H9 (cell line): ENCODE measurements at regions not wholly inside any gene's neighbourhood (a gene's known extent, or its start where the extent isn't known, plus 50 kb on each side); places are given as distances from the start of the nearest gene placed in this dataset.

ENCODE experiments used
- DNase-seq: peaks from one replicate; pipeline ENCODE4 v3.0.0-alpha.2; 2017
- H2AFZ ChIP-seq: one replicate; pipeline ENCODE4 v1.6.1; 2013; ENCODE audit warnings: mild to moderate bottlenecking, low read length, control low read depth, moderate library complexity
- H2AK5ac ChIP-seq: 2 replicates; pipeline ENCODE4 v1.6.1; 2013; ENCODE audit warnings: low read length, control low read depth, mixed read lengths; ENCODE audit not compliant: insufficient read length
- H2BK120ac ChIP-seq: one replicate; pipeline ENCODE4 v1.6.1; 2013; ENCODE audit warnings: low read depth, mild to moderate bottlenecking, low read length, control low read depth, inconsistent platforms; ENCODE audit not compliant: poor library complexity, severe bottlenecking
- H2BK12ac ChIP-seq: 2 replicates; pipeline ENCODE4 v1.6.1; 2013; ENCODE audit warnings: low read length, control low read depth, mixed read lengths, low read depth; ENCODE audit not compliant: insufficient read length
- H2BK15ac ChIP-seq: 2 replicates; pipeline ENCODE4 v1.6.1; 2013; ENCODE audit warnings: low read depth, low read length, control low read depth
- H2BK20ac ChIP-seq: one replicate; pipeline ENCODE4 v1.6.1; 2013; ENCODE audit warnings: low read depth, mild to moderate bottlenecking, low read length, control low read depth, inconsistent platforms; ENCODE audit not compliant: poor library complexity, severe bottlenecking
- H2BK5ac ChIP-seq: 2 replicates; pipeline ENCODE4 v1.6.1; 2013; ENCODE audit warnings: low read length, control low read depth, mixed read lengths; ENCODE audit not compliant: insufficient read length
- H3K14ac ChIP-seq: 2 replicates; pipeline ENCODE4 v1.6.1; 2013; ENCODE audit warnings: low read length, control low read depth; ENCODE audit not compliant: insufficient read depth
- H3K18ac ChIP-seq: 2 replicates; pipeline ENCODE4 v1.6.1; 2013; ENCODE audit warnings: low read depth, mild to moderate bottlenecking, mixed read lengths, low read length, control low read depth; ENCODE audit not compliant: insufficient read length
- H3K23ac ChIP-seq: 2 replicates; pipeline ENCODE4 v1.6.1; 2013; ENCODE audit warnings: low read length, control low read depth, mixed read lengths, low read depth; ENCODE audit not compliant: insufficient read length
- H3K23me2 ChIP-seq: 2 replicates; pipeline ENCODE4 v1.6.1; 2013; ENCODE audit warnings: low read depth, mild to moderate bottlenecking, mixed read lengths, low read length, control low read depth; ENCODE audit not compliant: insufficient read length, poor library complexity, severe bottlenecking
- H3K27ac ChIP-seq: 2 replicates; pipeline ENCODE4 v1.5.1; 2013; ENCODE audit warnings: low read length, control low read depth, mixed read lengths, low read depth; ENCODE audit not compliant: insufficient read length
- H3K27me3 ChIP-seq: 2 replicates; pipeline ENCODE4 v1.6.1; 2013; ENCODE audit warnings: low read length, control low read depth, inconsistent platforms; ENCODE audit not compliant: insufficient read depth
- H3K4ac ChIP-seq: 2 replicates; pipeline ENCODE4 v1.6.1; 2013; ENCODE audit warnings: low read depth, mild to moderate bottlenecking, control low read depth, inconsistent platforms, low read length, moderate library complexity
- H3K4me1 ChIP-seq: 2 replicates; pipeline ENCODE4 v1.6.1; 2013; ENCODE audit warnings: low read length, control low read depth, inconsistent platforms; ENCODE audit not compliant: insufficient read depth
- H3K4me2 ChIP-seq: 2 replicates; pipeline ENCODE4 v1.6.1; 2013; ENCODE audit warnings: low read length, control low read depth, mixed read lengths; ENCODE audit not compliant: insufficient read length, insufficient read depth
- H3K56ac ChIP-seq: 2 replicates; pipeline ENCODE4 v1.6.1; 2013; ENCODE audit warnings: low read depth, mild to moderate bottlenecking, mixed read lengths, low read length, control low read depth; ENCODE audit not compliant: insufficient read length
- H3K79me1 ChIP-seq: 2 replicates; pipeline ENCODE4 v1.6.1; 2013; ENCODE audit warnings: low read depth, mild to moderate bottlenecking, moderate library complexity, low read length, control low read depth, inconsistent platforms; ENCODE audit not compliant: insufficient read depth, poor library complexity, severe bottlenecking
- H3K79me2 ChIP-seq: 2 replicates; pipeline ENCODE4 v1.6.1; 2013; ENCODE audit warnings: low read length, control low read depth, inconsistent platforms; ENCODE audit not compliant: insufficient read depth
- H3K9ac ChIP-seq: 2 replicates; pipeline ENCODE4 v1.6.1; 2013; ENCODE audit warnings: low read length, control low read depth, mixed read lengths; ENCODE audit not compliant: insufficient read length; ENCODE audit errors: extremely low read depth
- H3K9me3 ChIP-seq: one replicate; pipeline ENCODE4 v1.6.1; 2013; ENCODE audit warnings: low read depth, low read length, inconsistent platforms; ENCODE audit not compliant: control insufficient read depth
- H3T11ph ChIP-seq: one replicate; pipeline ENCODE4 v1.6.1; 2013; ENCODE audit warnings: mild to moderate bottlenecking, low read length, control low read depth, inconsistent platforms
- H4K20me1 ChIP-seq: one replicate; pipeline ENCODE4 v1.6.1; 2013; ENCODE audit not compliant: control insufficient read depth, insufficient read length, insufficient read depth
- H4K5ac ChIP-seq: 2 replicates; pipeline ENCODE4 v1.6.1; 2013; ENCODE audit warnings: low read depth, mild to moderate bottlenecking, mixed read lengths, low read length, control low read depth; ENCODE audit not compliant: insufficient read length
- H4K8ac ChIP-seq: replicated peaks from 2 replicates; pipeline ENCODE4 v1.6.1; 2013; ENCODE audit warnings: low read length, control low read depth, mixed read lengths, low read depth; ENCODE audit not compliant: insufficient read length
- H4K91ac ChIP-seq: 2 replicates; pipeline ENCODE4 v1.6.1; 2013; ENCODE audit warnings: low read depth, mild to moderate bottlenecking, moderate library complexity, mixed read lengths, low read length, control low read depth; ENCODE audit not compliant: insufficient read length
- H3K27ac Mint-ChIP-seq, 3 experiments: 2 replicates in 2 of 3; 3 replicates in 1 of 3; pipeline ENCODE4 v1.8.0; 2020 to 2021; ENCODE audit warnings: mixed read lengths in 3 of 3, mild to moderate bottlenecking in 1 of 3, moderate library complexity in 1 of 3
- H3K27me3 Mint-ChIP-seq: 2 replicates; pipeline ENCODE4 v1.8.0; 2021; ENCODE audit warnings: low read depth, mild to moderate bottlenecking, moderate library complexity, mixed read lengths
- H3K36me3 Mint-ChIP-seq, 3 experiments: 2 replicates in 2 of 3; 3 replicates in 1 of 3; pipeline ENCODE4 v1.8.0; 2020 to 2021; ENCODE audit warnings: low read depth in 3 of 3, mixed read lengths in 3 of 3; ENCODE audit not compliant: insufficient read depth in 1 of 3
- H3K4me1 Mint-ChIP-seq, 2 experiments: 2 replicates each; pipeline ENCODE4 v1.8.0; 2020; ENCODE audit warnings: mixed read lengths in 2 of 2
- H3K4me3 Mint-ChIP-seq, 2 experiments: 2 replicates in 1 of 2; 3 replicates in 1 of 2; pipeline ENCODE4 v1.8.0; 2020 to 2021; ENCODE audit warnings: mild to moderate bottlenecking in 2 of 2, mixed read lengths in 2 of 2, moderate library complexity in 1 of 2
- H3K9me3 Mint-ChIP-seq, 2 experiments: 2 replicates in 1 of 2; 3 replicates in 1 of 2; pipeline ENCODE4 v1.8.0; 2020; ENCODE audit warnings: mild to moderate bottlenecking in 2 of 2, mixed read lengths in 2 of 2, moderate library complexity in 1 of 2
- WGBS: extraction: QIAGEN DNeasy Blood & Tissue Kit; methylation state at CpG from one replicate; pipeline ENCODE4 v1.1.7; 2013; ENCODE audit warnings: missing lambda C conversion rate, low lambda C conversion rate, mixed read lengths; ENCODE audit not compliant: insufficient read length; ENCODE audit errors: extremely low coverage; 5-methylcytosine and 5-hydroxymethylcytosine counted together
- TF ChIP-seq, protein P1 (sequence below): fragments of 200-600 bp; sonication (generic); conservative IDR thresholded peaks from 3 replicates; pipeline ENCODE4 v1.8.0; 2021; ENCODE audit warnings: antibody characterized with exemption, mild to moderate bottlenecking

DNA sequence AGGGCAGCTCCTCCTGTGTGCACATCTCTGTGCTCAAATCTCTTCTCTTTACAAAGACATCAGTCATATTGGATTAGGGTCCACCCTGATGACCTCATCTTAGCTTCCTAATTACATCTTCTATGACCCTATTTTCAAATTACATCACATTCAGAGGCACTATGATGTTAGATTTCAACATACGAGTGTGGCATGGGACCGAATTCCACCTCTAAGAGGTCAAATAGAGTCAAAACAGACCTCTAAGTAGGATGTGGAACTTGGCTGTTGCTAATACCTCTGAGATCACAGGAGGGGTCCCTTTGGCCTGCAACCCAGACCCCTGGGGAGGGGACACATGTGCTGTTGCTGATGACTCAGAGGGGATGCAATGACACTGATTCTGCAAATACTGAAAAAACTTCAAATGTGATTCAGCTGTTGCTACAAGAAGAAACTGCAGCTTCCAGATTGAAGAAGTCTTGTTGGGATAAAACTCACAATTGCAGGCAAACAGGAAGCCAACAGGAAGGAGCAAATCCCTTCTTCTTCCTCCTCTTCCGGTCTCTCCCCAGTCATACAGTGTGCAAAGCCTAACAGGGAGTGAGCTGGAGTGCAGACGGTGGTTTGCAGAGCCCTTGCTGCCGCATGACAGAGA, 216.2 kb downstream of the MYLK4 start:
- Histone ChIP-seq H3K27me3 (no peaks in the 10 kb centered on the region), H2AFZ (no peak overlapping the region), H3K14ac (no peak overlapping the region), H3K4me1 (no peaks in the 10 kb centered on the region), H2AK5ac (no peak overlapping the region), H3K79me2 (no peaks in the 10 kb centered on the region), H3K27ac (no peak overlapping the region), H2BK15ac (no peak overlapping the region), H3K4ac (no peak overlapping the region), H3K9ac (no peak overlapping the region), H2BK20ac (no peak overlapping the region), H4K20me1 (no peaks in the 10 kb centered on the region), H4K5ac (no peak overlapping the region), H3K9me3 (no peaks in the 10 kb centered on the region), H3T11ph (no peak overlapping the region), H3K23me2 (no peaks in the 10 kb centered on the region), H3K23ac (no peak overlapping the region), H3K4me2 (no peak overlapping the region), H2BK120ac (no peak overlapping the region), H4K91ac (no peak overlapping the region), H2BK12ac (no peak overlapping the region), H3K56ac (no peak overlapping the region), H4K8ac (no peak overlapping the region), H3K18ac (no peak overlapping the region), H3K79me1 (no peaks in the 10 kb centered on the region), H2BK5ac (no peak overlapping the region)
- Mint-ChIP-seq H3K36me3 (no peaks in the 10 kb centered on the region), H3K4me3 (no peak overlapping the region), H3K4me1 (peaks cover 5 to 11% of the 10 kb centered on the region in 2 experiments; a peak in 3 of 4 replicates), H3K27ac (no peak overlapping the region), H3K9me3 (peaks cover 0 to 2% of the 10 kb centered on the region in 2 experiments; a peak in 3 of 5 replicates), H3K27me3 (peaks cover 8% of the 10 kb centered on the region)
- TF ChIP-seq, protein P1, sequence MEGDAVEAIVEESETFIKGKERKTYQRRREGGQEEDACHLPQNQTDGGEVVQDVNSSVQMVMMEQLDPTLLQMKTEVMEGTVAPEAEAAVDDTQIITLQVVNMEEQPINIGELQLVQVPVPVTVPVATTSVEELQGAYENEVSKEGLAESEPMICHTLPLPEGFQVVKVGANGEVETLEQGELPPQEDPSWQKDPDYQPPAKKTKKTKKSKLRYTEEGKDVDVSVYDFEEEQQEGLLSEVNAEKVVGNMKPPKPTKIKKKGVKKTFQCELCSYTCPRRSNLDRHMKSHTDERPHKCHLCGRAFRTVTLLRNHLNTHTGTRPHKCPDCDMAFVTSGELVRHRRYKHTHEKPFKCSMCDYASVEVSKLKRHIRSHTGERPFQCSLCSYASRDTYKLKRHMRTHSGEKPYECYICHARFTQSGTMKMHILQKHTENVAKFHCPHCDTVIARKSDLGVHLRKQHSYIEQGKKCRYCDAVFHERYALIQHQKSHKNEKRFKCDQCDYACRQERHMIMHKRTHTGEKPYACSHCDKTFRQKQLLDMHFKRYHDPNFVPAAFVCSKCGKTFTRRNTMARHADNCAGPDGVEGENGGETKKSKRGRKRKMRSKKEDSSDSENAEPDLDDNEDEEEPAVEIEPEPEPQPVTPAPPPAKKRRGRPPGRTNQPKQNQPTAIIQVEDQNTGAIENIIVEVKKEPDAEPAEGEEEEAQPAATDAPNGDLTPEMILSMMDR: no peak
- no peak for DNase-seq
- WGBS: no CpG with 5 or more reads among the region's 5 CpGs
